Spinal cord (tissue), 9 donors: ENCODE measurements at regions not wholly inside any gene's neighbourhood (a gene's known extent, or its start where the extent isn't known, plus 50 kb on each side); places are given as distances from the start of the nearest gene placed in this dataset.

Experiments used
- DNase-seq, 6 donors: peaks; one replicate each; pipeline versions ENCODE4 v3.0.0 to v3.0.0-alpha.2; 2013 to 2015; ENCODE audit warnings: low spot score in 6 of 6, low read depth in 4 of 6
- H3K27ac ChIP-seq: one replicate; pipeline ENCODE4 v1.5.1; 2013; ENCODE audit warnings: low read depth, low read length, control low read depth
- H3K27me3 ChIP-seq: one replicate; pipeline ENCODE4 v1.6.1; 2013; ENCODE audit warnings: low read length; ENCODE audit not compliant: control insufficient read depth, insufficient read depth
- H3K36me3 ChIP-seq: one replicate; pipeline ENCODE4 v1.6.1; 2013; ENCODE audit warnings: low read length; ENCODE audit not compliant: control insufficient read depth, insufficient read depth
- H3K4me1 ChIP-seq: one replicate; pipeline ENCODE4 v1.6.1; 2013; ENCODE audit warnings: low read length; ENCODE audit not compliant: control insufficient read depth, insufficient read depth
- H3K4me3 ChIP-seq: one replicate; pipeline ENCODE4 v1.5.1; 2013; ENCODE audit warnings: low read depth, low read length, control low read depth
- H3K9me3 ChIP-seq: one replicate; pipeline ENCODE4 v1.6.1; 2013; ENCODE audit warnings: low read length; ENCODE audit not compliant: control insufficient read depth, insufficient read depth
- WGBS: methylation state at CpG from one replicate; pipeline ENCODE4 v1.1.5; 2013; ENCODE audit warnings: missing lambda C conversion rate; ENCODE audit not compliant: insufficient coverage; 5-methylcytosine and 5-hydroxymethylcytosine counted together
- donor health status: healthy.

- DNase-seq = no peak
- 71% methylated on average over 19 of the region's 19 CpGs for WGBS
- Histone ChIP-seq H3K4me3 (no peak overlapping the region), H3K36me3 (no peaks in the 10 kb centered on the region), H3K27me3 (peaks cover 29% of the 10 kb centered on the region), H3K9me3 (no peaks in the 10 kb centered on the region), H3K27ac (no peak overlapping the region), H3K4me1 (peaks cover 52% of the 10 kb centered on the region)
Observed at GRCh38 chr7:375901-376305, 85.9 kb downstream of the FOXL3 start.

GRCh38 chr7:376306-377079 lies 86.5 kb downstream of the FOXL3 start:
- peaks cover 29% of the 10 kb centered on the region for H3K27me3 ChIP-seq
- H3K9me3 ChIP-seq = no peaks in the 10 kb centered on the region
- no peak overlapping the region for H3K27ac ChIP-seq
- H3K36me3 ChIP-seq = no peaks in the 10 kb centered on the region
- WGBS = 75% methylated on average over 39 of the region's 39 CpGs
- H3K4me1 ChIP-seq = peaks cover 58% of the 10 kb centered on the region
- H3K4me3 ChIP-seq = no peak overlapping the region
- no peak for DNase-seq

GRCh38 chr7:377080-378040 lies 87.4 kb downstream of the FOXL3 start:
- WGBS = 69% methylated on average over 30 of the region's 35 CpGs
- H3K9me3 ChIP-seq = no peaks in the 10 kb centered on the region

GRCh38 chr7:378041-378420 lies 88.1 kb downstream of the FOXL3 start:
- WGBS = 85% methylated on average over 6 of the region's 13 CpGs
- no peak for DNase-seq
- peaks cover 51% of the 10 kb centered on the region for H3K4me1 ChIP-seq

More at GRCh38 chr7:377080-378040, 87.4 kb downstream of the FOXL3 start:
- Histone ChIP-seq H3K4me1 (peaks cover 58% of the 10 kb centered on the region), H3K27ac (no peak overlapping the region), H3K36me3 (no peaks in the 10 kb centered on the region), H3K4me3 (no peak overlapping the region), H3K27me3 (peaks cover 33% of the 10 kb centered on the region)
- no peak for DNase-seq

GRCh38 chr7:378551-379455 lies 88.8 kb downstream of the FOXL3 start:
- no peak for DNase-seq
- Histone ChIP-seq H3K4me1 (peaks cover 44% of the 10 kb centered on the region), H3K9me3 (no peaks in the 10 kb centered on the region), H3K27me3 (peaks cover 28% of the 10 kb centered on the region), H3K27ac (no peak overlapping the region), H3K4me3 (peak overlapping the region; percentile 5), H3K36me3 (no peaks in the 10 kb centered on the region)
- 81% methylated on average over 44 of the region's 44 CpGs for WGBS

More at GRCh38 chr7:378041-378420, 88.1 kb downstream of the FOXL3 start:
- Histone ChIP-seq H3K27me3 (peaks cover 28% of the 10 kb centered on the region), H3K27ac (no peak overlapping the region), H3K36me3 (no peaks in the 10 kb centered on the region), H3K4me3 (no peak overlapping the region), H3K9me3 (no peaks in the 10 kb centered on the region)

- Histone ChIP-seq H3K27me3 (peaks cover 24% of the 10 kb centered on the region), H3K27ac (no peak overlapping the region), H3K4me3 (peak overlapping the region; percentile 5), H3K36me3 (no peaks in the 10 kb centered on the region), H3K9me3 (peaks cover 1% of the 10 kb centered on the region), H3K4me1 (peaks cover 37% of the 10 kb centered on the region)
- WGBS = 27% methylated on average over 45 of the region's 45 CpGs
- peak in 1 of 6 donors; percentile 23 for DNase-seq
Observed at GRCh38 chr7:379456-380138, 89.6 kb downstream of the FOXL3 start.

GRCh38 chr7:380139-380485 lies 90.1 kb downstream of the FOXL3 start:
- Histone ChIP-seq H3K36me3 (no peaks in the 10 kb centered on the region), H3K27me3 (peaks cover 24% of the 10 kb centered on the region), H3K4me3 (no peak overlapping the region), H3K4me1 (peaks cover 32% of the 10 kb centered on the region), H3K9me3 (peaks cover 1% of the 10 kb centered on the region), H3K27ac (no peak overlapping the region)
- 18% methylated on average over 15 of the region's 15 CpGs for WGBS
- no peak for DNase-seq

GRCh38 chr7:380711-381210 lies 90.8 kb downstream of the FOXL3 start:
- no peaks in the 10 kb centered on the region for H3K36me3 ChIP-seq
- no peak for DNase-seq
- H3K4me1 ChIP-seq = peaks cover 30% of the 10 kb centered on the region
- no peak overlapping the region for H3K4me3 ChIP-seq
- no peak overlapping the region for H3K27ac ChIP-seq
- H3K27me3 ChIP-seq = peaks cover 24% of the 10 kb centered on the region
- peaks cover 1% of the 10 kb centered on the region for H3K9me3 ChIP-seq
- 57% methylated on average over 8 of the region's 8 CpGs for WGBS
